GM18519 (cell line): ENCODE measurements at regions not wholly inside any gene's neighbourhood (a gene's known extent, or its start where the extent isn't known, plus 50 kb on each side); places are given as distances from the start of the nearest gene placed in this dataset.

Experiments used
- ATAC-seq: cut with Tn5 transposase; IDR thresholded peaks from one replicate; pipeline ENCODE4 v1.9.1; 2021; ENCODE audit warnings: mild to moderate bottlenecking, moderate library complexity; ENCODE audit not compliant: unreplicated experiment, low FRiP score

GRCh38 chr2:215530191-215530968 lies 94.5 kb upstream of the FN1 start:
- no peak for ATAC-seq

- ATAC-seq: no peak
Measured at GRCh38 chr2:215529271-215529670, 93.4 kb upstream of the FN1 start.

GRCh38 chr2:215528555-215528954 lies 92.7 kb upstream of the FN1 start:
- ATAC-seq: no peak

- ATAC-seq: no peak
Measured at GRCh38 chr2:215527736-215528135, 91.9 kb upstream of the FN1 start.

GRCh38 chr2:215526341-215526740 lies 90.5 kb upstream of the FN1 start:
- ATAC-seq: no peak

GRCh38 chr2:215522237-215522636 lies 86.4 kb upstream of the FN1 start:
- no peak for ATAC-seq

GRCh38 chr2:215521031-215521430 lies 85.2 kb upstream of the FN1 start:
- no peak for ATAC-seq

- ATAC-seq: no peak
Measured at GRCh38 chr2:215517391-215517790, 81.5 kb upstream of the FN1 start.

GRCh38 chr2:215514516-215514915 lies 78.6 kb upstream of the FN1 start:
- ATAC-seq: no peak

GRCh38 chr2:215511454-215512346 lies 75.8 kb upstream of the FN1 start:
- no peak for ATAC-seq

GRCh38 chr2:215507836-215508235 lies 72.0 kb upstream of the FN1 start:
- ATAC-seq: no peak

- ATAC-seq: no peak
Measured at GRCh38 chr2:215507136-215507535, 71.3 kb upstream of the FN1 start.

- no peak for ATAC-seq
Measured at GRCh38 chr2:215506604-215506990, 70.7 kb upstream of the FN1 start.

- no peak for ATAC-seq
Measured at GRCh38 chr2:215505044-215505786, 69.3 kb upstream of the FN1 start.

- no peak for ATAC-seq
Measured at GRCh38 chr2:215504547-215504946, 68.7 kb upstream of the FN1 start.

GRCh38 chr2:215503381-215503780 lies 67.5 kb upstream of the FN1 start:
- ATAC-seq: no peak

GRCh38 chr2:215500466-215500865 lies 64.6 kb upstream of the FN1 start:
- ATAC-seq: no peak

- ATAC-seq: no peak
Measured at GRCh38 chr2:215499331-215499730, 63.5 kb upstream of the FN1 start.

- ATAC-seq: no peak
Measured at GRCh38 chr2:215498431-215498830, 62.6 kb upstream of the FN1 start.

- ATAC-seq: no peak
Measured at GRCh38 chr2:215493376-215493775, 57.5 kb upstream of the FN1 start.

GRCh38 chr2:215489288-215489848 lies 53.5 kb upstream of the FN1 start:
- ATAC-seq: no peak
